GM13976 (cell line): ENCODE measurements at regions not wholly inside any gene's neighbourhood (a gene's known extent, or its start where the extent isn't known, plus 50 kb on each side); places are given as distances from the start of the nearest gene placed in this dataset.

Experiments
- DNase-seq: peaks from one replicate; pipeline ENCODE4 v3.0.0; 2012; ENCODE audit warnings: low spot score
- in situ Hi-C: fragments of 300-500 bp; cut with MboI; formaldehyde crosslinking; loops from one replicate; pipeline ENCODE4 v1.12.0; 2022; ENCODE audit warnings: low sequenced_read_pairs, mixed read lengths, inconsistent platforms; ENCODE audit not compliant: unreplicated experiment
- TF ChIP-seq, protein P1 (sequence below): IDR thresholded peaks from 2 replicates; pipeline ENCODE4 v1.5.1; 2012; ENCODE audit warnings: borderline replicate concordance, mild to moderate bottlenecking; ENCODE audit not compliant: insufficient read depth; ENCODE audit errors: extremely low read depth, missing control alignments, control extremely low read depth

DNA sequence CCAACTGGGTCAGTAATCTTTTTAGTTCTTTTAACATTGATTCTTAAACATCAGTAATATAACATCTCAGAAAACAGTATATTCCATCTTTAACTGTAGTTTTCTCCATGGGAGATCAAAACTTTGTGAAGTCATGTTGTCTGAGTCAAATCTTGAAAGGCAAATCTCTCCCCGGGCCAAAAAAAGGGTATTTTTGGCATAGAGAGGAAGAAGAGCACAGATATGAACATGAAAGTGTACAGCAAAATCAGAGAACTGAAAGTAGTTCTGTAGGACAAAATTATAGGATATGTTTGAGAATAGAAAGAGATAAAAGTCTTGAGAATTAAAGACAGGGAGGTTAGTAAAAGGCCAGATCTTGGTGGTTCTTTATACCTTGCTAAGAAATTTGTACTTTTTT is 176.4 kb upstream of the GYPA start:
- in situ Hi-C loops: no loop called here
- peak; percentile 3 for DNase-seq
- TF ChIP-seq, protein P1, sequence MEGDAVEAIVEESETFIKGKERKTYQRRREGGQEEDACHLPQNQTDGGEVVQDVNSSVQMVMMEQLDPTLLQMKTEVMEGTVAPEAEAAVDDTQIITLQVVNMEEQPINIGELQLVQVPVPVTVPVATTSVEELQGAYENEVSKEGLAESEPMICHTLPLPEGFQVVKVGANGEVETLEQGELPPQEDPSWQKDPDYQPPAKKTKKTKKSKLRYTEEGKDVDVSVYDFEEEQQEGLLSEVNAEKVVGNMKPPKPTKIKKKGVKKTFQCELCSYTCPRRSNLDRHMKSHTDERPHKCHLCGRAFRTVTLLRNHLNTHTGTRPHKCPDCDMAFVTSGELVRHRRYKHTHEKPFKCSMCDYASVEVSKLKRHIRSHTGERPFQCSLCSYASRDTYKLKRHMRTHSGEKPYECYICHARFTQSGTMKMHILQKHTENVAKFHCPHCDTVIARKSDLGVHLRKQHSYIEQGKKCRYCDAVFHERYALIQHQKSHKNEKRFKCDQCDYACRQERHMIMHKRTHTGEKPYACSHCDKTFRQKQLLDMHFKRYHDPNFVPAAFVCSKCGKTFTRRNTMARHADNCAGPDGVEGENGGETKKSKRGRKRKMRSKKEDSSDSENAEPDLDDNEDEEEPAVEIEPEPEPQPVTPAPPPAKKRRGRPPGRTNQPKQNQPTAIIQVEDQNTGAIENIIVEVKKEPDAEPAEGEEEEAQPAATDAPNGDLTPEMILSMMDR: no peak

DNA sequence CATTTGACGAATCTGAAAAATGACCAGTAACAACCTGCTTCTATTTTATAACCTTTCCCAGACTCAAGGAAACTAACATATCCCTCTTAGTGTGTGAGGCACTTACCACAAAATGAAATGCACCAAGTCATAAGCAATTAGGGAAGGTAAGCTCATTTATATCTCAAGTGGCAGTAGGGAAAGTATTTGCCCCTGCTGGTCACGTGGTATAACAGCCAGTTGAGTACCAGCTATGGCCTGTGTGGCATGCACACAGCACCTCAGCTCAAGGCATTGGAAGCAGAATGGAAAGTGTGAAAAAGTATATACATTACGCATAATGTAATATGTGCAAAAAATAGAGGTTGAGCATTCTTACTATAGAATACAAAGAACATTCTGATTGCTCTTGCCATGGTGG is 178.3 kb upstream of the GYPA start:
- no peak for DNase-seq
- in situ Hi-C loops: no loop called here
- TF ChIP-seq, protein P1: no peak

DNA sequence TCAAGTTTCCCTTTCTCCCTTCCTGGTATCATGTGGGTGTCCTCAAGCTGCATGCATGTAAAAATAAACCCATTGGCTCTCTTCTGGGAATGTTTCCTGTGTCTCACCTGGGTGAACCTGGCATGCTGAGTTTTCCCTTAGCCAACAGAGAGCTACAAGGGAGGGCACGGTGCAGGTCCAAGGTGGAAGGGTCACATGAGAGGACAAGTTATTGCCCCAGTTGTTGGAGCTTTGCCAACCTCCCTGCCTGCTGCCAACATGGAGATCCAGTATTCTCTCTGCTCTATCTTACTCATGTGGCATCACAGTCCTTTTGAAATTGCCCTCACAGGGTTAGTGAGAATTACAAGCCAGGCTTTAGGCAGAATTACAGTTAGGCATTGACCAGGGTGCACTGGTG is 196.1 kb upstream of the GYPA start:
- no peak for DNase-seq
- TF ChIP-seq, protein P1: no peak
- in situ Hi-C loops: no loop called here

DNA sequence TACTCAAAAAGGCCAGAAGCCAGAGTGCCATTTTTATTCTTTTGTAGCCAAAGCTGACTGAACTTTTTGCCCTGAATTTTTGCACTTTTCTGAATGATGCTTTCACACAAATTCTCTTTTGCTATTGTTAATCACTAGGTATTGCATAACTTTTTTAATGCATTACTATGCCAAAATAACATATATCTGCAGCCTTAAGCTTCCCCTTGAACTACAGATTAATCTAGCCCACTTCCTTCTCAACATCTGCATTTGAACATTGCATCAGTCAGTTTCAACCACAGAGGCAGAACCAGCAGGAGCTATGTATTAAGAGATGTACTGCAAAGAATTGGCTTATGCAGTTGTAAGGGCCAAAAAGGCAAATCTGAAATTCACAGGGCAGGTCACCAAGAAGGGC is 197.6 kb upstream of the GYPA start:
- in situ Hi-C loops: no loop called here
- TF ChIP-seq, protein P1: no peak
- DNase-seq: no peak

DNA sequence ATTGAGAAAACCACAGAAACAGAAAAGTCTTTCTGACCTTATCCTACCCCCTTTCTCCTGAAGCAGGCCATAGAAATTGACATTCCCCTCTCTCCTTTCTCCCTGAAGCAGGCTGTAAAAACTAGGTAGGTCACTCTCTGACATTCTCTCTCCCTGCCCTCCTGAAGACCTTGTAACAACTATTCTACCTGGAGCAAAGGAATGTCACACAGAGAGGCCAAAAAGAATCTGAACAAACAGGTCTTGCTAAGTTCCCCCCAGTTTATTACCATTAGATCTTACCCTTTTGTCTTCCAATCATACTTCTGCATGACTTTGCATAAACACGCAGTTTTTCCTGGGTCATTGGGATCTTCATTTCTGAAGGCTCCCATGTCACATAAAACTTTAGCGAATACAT is 198.3 kb upstream of the GYPA start:
- in situ Hi-C loops: no loop called here
- TF ChIP-seq, protein P1: no peak
- no peak for DNase-seq

DNA sequence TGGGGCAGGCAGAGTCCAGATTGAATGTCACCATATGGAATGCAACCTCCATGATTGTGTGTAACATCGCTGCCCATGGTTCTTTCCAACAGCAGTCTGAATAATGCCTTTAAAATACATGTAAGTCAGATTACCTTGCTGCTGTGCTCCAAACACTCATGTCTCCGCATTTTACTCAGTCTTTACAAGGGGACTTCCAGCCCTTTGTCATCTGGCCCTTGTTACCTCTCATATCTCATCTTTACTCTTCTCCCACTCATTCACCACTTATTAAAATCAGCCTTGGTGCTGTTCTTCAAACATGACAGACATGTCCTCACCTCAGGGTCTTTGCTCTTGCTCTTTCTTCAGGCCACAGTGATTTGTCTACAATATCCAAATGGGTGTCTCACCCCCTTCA is 200.4 kb upstream of the GYPA start:
- DNase-seq: no peak
- TF ChIP-seq, protein P1: no peak
- in situ Hi-C loops: no loop called here
